Forelimb muscle (tissue), 1 donor: ENCODE measurements at regions not wholly inside any gene's neighbourhood (a gene's known extent, or its start where the extent isn't known, plus 50 kb on each side); places are given as distances from the start of the nearest gene placed in this dataset.
A peak's percentile ranks its signal among the peaks of the same experiment; 100 is the strongest.
"Not testable (repeated sequence)": the region's sequence is repeated elsewhere in the genome, so short reads cannot be mapped to it uniquely, and the experiment has no call there.

Source experiments
- DNase-seq: peaks from one replicate; pipeline ENCODE4 v3.0.0-alpha.2; 2013; ENCODE audit warnings: low read depth

DNA sequence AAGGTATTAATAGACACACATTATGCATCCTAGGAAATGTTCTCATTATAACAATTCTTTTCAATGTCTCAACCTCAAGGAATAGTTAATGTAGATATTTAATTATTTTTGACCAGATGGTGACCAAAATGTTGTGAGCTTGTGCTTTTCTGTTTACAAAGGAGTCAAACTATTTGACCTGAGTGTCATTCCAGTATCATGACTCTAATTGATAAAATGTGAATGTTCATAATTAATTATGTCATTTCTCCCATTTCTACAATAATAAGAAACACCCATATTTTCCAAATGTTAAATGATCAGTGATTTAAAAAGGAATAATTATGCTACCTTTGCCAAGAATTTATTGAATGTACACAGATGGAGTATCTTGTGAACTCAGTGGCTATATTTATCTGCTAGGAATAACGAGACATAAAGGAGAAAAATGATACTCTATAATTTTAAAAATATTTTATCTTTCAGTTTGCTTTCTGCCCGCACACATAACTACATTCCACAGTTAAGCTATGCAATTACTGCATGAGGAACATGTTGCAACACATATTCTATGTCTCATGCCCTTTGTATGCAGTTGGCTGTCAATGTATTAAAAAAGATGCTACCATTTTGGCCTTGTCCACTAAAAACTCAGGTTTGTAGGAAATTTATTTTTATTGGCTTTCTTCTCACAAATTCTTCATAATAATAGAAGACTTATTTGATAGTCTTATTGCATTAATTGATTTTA is 376.7 kb upstream of the CCDC179 start:
- no peak for DNase-seq

- DNase-seq: no peak
Observed at GRCh38 chr11:23252426-23252825, 392.2 kb upstream of the CCDC179 start.

- DNase-seq: no peak
Observed at GRCh38 chr11:23257088-23257487, 396.8 kb upstream of the CCDC179 start.

DNA sequence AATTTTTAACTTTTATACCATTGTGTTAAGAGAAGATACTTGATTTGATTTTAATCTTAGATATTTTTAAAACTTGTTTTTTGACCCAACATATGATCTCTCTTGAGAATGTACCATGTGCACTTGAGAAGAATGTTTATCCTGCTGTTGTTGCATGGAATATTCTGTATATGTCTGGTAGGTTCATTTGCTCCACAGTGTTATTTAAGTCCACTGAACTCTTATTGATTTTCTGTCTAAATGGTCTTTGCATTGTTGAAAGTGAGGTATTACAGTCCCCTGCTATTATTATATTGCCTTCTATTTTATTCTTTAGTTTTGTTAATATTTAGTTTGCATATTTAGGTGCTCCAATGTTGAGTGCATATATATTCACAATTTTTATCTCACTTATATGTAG is 397.3 kb upstream of the CCDC179 start:
- DNase-seq: no peak

DNA sequence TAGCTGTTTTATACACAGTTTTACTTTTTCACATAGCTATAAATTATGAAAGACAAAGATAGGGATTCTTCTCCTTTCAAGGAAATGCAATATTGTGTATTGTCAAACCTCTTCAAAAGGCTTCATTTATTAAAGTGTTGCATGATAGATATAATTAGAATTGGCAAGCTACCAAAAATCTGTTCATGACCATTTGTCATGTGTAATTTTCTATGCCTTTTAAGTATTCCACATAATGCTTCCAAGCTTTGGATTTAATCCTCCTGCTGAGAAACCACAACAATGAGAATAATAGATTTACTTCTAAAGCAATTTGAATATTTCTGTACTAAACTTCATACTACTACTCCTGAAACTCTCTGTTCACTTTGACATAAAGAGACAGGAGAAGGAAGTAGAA is 403.2 kb upstream of the CCDC179 start:
- DNase-seq: no peak

DNA sequence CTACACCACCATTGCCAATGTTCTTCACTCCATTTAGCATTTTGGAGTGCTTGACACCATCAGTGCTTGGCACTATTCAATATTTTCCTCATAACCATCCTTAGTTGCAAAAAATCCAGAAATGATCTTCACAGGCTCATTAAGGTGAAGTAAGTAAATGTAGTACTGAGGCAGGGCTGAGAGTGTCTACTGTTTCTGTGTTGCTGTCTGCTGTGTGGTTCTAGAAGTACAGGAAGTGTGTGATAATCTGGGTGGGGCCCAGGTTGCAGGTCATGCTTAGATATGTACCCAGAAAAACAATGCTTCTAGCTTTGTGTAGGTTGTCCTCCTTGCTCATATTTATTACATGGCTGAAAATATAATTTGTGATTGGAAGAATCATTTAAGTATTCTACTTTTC is 411.8 kb upstream of the CCDC179 start:
- no peak for DNase-seq

- no peak for DNase-seq
Observed at GRCh38 chr11:23278121-23278520, 417.8 kb upstream of the CCDC179 start.

DNA sequence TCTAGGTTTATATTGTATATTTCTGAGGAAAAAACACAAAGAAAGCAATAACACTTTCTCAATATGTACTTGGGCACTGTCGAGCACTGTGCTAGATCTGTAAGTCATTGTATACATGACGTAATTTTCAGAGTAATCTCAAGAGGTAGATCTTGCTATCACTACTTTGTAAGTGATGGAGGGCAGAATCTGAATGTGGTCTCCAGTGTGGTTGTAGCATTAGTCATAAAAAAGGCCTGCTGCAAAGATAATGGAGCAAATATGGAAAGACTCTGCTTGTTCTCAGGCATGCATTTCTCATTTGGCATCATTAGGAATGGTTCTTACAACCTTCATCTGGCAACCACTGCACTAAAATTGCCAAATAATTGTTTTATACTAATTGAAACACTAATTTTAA is 419.8 kb upstream of the CCDC179 start:
- no peak for DNase-seq

DNA sequence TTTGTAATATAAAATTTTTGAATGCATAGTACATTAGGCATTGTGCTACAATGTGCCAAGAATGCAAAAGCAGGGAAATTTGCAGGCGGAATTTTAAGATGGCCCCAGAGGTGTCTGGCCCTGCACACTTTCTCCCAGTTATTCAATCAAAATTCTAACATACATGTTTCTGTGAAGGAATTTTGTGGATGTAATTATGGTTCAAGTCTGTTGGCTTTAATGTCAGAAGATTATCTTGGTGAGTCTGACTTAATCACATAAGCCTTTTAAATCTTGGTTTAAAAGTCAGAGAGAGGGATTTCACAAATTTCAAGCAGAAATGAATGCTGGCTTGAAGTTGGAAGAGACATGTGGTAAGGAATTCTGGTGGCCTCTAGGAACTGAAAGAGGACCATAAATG is 423.4 kb upstream of the CCDC179 start:
- no peak for DNase-seq

DNA sequence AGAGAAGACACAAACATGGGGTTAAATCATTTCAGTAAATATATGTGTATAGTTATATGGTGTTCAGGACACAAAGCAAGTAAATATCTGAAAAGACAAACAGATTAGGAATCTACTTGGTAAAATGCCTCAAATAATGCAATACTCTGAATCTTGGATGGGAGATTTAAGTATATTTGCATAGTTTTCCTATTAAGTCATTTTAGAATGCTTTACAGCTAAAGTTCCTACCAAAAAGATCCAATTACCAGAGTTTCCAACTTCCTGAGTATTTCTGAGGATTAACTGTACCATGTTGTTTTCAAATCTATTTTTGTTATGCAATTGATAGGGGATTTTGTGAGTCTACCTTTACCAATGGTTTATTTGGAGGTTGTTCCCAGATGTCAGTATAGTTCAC is 424.4 kb upstream of the CCDC179 start:
- DNase-seq: peak; percentile 19

DNA sequence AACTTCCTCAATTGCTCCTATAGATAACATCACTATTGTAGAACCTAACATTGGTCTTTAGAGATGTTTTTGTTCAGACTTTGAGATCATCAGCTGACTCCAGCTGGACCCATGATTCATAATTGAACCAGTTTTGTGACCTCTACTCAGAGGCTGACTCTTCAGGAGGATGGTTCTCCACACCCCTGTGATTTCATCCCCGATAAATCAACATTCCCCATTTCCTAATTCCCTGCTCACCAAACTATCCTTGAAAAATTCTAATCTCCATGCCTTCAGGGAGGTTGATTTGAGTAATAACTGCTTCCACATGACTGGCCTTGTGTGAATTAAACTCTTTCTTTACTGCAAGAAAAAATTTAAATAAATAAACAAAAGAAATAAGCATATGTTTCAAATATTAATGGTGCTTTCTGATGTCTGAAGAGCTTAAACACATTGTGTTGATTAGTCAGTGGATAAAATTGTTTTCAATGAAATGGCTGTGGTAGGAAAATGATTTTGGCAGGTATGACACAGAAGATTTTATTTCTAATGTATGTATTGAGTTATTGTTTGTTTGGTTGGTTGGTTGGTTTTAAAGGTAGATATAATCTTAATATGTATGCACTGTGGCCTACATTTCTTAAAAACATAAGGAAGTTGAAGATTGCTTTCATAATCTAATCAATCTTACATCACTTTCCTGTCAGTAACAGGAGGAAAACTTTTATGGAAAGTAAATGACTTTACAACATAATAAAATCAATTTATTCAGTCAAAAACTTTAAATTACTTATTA is 427.9 kb upstream of the CCDC179 start:
- peak; percentile 31 for DNase-seq

DNA sequence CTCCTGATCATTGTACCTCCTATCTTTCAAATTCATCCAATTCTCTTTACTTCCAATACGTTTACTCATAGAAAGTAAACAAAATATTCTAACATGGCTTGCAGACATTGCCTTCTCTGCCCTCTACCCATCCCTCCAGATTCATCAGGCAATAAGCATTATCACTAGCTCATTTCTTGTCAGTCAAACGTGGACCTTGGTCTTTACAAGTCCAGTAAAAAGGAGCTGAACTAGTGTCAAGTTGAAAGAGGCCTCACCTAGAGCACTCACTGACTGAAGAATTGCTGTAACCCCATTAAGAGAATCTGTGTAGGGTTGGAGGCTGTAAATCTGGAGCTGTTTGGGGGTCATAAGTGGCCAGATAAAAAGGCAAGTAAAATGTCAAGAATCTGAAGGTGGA is 435.0 kb upstream of the CCDC179 start:
- no peak for DNase-seq

DNA sequence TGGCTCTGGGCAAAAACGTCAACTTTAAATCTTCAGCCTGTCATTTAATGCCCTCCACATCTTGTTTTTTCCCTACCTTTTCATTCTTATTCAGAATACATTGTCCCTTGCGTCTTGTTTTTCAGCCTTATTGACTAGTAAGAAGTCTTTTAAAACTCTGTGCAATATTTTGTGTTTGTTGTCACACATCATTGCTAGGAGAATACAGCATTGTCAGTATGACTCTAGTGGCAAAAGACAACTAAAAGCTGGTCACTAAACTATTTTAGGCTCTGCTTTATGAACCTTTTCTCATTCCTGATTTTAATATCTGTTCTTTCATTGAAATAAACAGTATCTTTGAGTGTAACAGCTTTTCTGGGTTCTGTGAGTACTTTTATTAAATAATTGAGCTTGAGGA is 447.8 kb upstream of the CCDC179 start:
- no peak for DNase-seq

- DNase-seq: no peak
Observed at GRCh38 chr11:23310276-23310675, 450.0 kb upstream of the CCDC179 start.

GRCh38 chr11:23311986-23312940 is 452.0 kb upstream of the CCDC179 start:
- DNase-seq: no peak

DNA sequence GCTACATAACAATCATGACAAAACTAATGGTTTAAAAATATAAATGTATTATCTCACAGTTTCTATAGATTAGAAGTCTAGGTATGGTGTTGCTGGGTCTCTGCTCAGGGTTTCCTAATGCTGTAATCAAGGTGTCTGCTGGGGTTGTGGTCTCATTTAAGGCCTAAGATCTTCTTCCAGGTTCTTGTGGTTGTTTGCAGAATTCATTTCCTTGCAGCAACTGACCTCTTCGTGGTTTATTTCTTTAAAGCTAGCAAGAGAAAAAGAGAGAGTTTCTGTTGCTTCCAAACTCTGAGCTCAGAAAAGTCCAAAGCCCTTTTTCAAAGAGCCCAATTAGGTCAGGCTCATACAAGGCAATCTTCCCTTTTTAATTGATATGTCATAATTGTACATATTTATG is 452.7 kb upstream of the CCDC179 start:
- no peak for DNase-seq

DNA sequence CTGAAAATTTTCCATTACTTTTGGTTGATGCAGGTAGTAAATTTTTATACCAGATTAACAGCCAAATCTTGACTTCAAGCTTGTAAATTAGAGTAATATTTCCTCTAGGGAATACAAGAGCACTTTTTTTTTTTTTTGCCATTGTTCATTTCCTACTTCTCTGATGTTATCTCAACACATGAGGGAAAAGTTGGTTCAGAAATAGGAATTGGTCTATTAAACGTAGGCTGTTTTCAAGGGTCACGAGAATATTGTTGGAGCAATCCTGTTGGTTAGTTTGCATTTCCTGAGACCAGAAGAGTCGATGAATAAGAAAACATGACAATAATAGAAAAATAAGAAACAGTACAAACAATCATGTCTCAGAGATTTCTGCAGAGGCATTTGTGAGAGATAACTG is 453.9 kb upstream of the CCDC179 start:
- no peak for DNase-seq

DNA sequence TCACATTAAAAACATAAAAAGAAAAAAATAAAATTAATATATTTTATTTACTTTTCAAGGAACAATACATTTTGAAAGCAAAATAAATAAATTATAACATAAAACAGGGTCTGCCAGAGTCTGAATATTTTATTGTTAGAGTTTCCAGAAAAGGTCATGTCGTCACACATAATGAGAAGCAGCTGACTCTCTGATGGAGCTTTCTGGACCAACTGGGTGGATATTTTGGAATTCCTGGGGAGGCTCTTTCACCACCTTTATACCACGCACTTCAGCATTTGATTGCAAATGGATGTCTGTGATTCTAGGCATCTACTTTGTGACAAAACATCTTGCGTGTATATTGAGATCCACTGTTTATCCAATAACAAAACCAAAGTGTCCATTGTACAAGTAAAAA is 455.0 kb upstream of the CCDC179 start:
- DNase-seq: no peak

- no peak for DNase-seq
Observed at GRCh38 chr11:23317816-23318215, 457.5 kb upstream of the CCDC179 start.

- no peak for DNase-seq
Observed at GRCh38 chr11:23318670-23319069, 458.4 kb upstream of the CCDC179 start.

DNA sequence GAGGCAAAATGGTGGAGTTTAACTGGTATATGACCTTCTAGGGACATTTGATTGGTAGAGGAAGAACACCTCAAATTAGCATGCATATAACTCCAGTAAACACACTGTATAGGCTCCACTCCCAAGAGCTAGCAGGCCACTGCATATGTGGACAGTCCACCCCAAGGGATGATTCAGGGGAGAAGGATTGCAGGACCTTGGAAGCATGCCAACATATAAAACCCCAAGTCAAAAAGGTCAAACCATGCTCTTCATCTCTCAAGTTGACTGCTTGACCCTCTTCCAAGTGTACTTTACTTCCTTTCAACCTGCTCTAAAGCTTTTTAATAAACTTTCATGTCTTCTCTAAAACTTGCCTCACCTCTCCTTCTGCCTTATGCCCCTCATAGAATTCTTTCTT is 459.9 kb upstream of the CCDC179 start:
- DNase-seq: no peak

DNA sequence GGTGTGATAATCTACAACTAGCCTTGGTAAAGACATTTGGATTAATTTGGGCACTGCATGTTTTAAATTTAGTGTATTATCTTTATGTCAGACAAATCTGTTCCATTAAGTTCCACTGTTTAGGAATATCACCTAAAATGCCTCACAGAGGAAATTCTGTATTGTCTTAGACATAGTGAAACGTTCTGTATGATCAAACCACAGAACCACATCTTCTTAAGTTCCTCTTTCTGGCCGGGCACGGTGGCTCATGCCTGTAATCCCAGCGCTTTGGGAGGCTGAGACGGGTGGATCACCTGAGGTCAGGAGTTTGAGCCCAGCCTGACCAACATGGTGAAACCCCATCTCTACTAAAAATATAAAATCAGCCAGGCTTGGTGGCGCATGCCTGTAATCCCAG is 475.3 kb upstream of the CCDC179 start:
- not testable (repeated sequence) for DNase-seq
